Vagina (tissue), 2 donors: ENCODE measurements at regions not wholly inside any gene's neighbourhood (a gene's known extent, or its start where the extent isn't known, plus 50 kb on each side); places are given as distances from the start of the nearest gene placed in this dataset.

Experiments
- POLR2A ChIP-seq, 2 donors: fragments of 450-650 bp; IDR thresholded peaks; one replicate each; pipeline ENCODE4 v1.6.1; 2017; ENCODE audit warnings: antibody characterized with exemption in 2 of 2, mild to moderate bottlenecking in 2 of 2, moderate library complexity in 2 of 2
- POLR2AphosphoS5 ChIP-seq, 2 donors: sonication (generic); formaldehyde crosslinking; IDR thresholded peaks; one replicate each; pipeline ENCODE4 v1.9.0; 2017; ENCODE audit warnings: antibody characterized with exemption in 2 of 2, mild to moderate bottlenecking in 2 of 2, low read depth in 1 of 2; ENCODE audit not compliant: insufficient read depth in 1 of 2
- TF ChIP-seq, protein P1 (sequence below), 3 experiments: fragments of 450-650 bp in 2 of 3; fragments of 200-600 bp in 1 of 3; sonication (generic) in 1 of 3; IDR thresholded peaks; one replicate each; pipeline ENCODE4 v1.5.1; 2017 to 2019; ENCODE audit warnings: antibody characterized with exemption in 3 of 3, mild to moderate bottlenecking in 2 of 3, moderate library complexity in 2 of 3

DNA sequence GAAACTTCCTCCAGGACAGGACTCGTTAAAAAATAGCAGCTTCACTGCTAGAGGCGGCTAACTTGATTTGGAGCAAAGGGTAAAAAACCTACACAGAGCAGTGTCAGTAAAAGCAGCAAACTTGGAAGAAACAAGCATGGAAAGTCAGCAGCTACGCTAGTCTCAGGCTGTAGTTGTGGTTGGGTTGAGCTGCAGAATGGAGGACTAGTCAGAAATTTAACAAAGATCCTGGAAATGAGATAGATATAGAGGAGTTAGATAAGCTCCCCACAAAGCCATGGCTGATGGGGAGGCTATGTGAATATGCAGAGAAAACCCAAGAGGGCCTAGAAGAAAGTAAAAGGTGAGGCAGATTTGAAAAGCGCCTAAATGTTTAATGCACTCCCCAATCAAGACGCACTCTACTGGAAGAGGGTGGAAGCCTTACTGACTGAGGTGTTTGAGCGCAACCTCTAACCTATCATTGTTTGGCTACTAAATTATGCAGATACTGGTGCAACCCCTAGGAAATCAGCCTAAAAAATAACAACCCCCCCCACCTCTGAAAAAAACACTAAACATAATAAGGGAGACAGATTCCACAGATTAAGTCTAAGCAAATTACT is 99.7 kb upstream of the TMEM168 start:
- TF ChIP-seq, protein P1, sequence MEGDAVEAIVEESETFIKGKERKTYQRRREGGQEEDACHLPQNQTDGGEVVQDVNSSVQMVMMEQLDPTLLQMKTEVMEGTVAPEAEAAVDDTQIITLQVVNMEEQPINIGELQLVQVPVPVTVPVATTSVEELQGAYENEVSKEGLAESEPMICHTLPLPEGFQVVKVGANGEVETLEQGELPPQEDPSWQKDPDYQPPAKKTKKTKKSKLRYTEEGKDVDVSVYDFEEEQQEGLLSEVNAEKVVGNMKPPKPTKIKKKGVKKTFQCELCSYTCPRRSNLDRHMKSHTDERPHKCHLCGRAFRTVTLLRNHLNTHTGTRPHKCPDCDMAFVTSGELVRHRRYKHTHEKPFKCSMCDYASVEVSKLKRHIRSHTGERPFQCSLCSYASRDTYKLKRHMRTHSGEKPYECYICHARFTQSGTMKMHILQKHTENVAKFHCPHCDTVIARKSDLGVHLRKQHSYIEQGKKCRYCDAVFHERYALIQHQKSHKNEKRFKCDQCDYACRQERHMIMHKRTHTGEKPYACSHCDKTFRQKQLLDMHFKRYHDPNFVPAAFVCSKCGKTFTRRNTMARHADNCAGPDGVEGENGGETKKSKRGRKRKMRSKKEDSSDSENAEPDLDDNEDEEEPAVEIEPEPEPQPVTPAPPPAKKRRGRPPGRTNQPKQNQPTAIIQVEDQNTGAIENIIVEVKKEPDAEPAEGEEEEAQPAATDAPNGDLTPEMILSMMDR (IDR thresholded peaks at IDR 0.05): no peak
- TF ChIP-seq POLR2A (IDR thresholded peaks at IDR 0.05) (no peak), POLR2AphosphoS5 (IDR thresholded peaks at IDR 0.05; ENCODE audit: insufficient read depth in 1 of 2, low read depth in 1 of 2) (no peak)
